ENCODE measurements at regions not wholly inside any gene's neighbourhood (a gene's known extent, or its start where the extent isn't known, plus 50 kb on each side); places are given as distances from the start of the nearest gene placed in this dataset.

DNA sequence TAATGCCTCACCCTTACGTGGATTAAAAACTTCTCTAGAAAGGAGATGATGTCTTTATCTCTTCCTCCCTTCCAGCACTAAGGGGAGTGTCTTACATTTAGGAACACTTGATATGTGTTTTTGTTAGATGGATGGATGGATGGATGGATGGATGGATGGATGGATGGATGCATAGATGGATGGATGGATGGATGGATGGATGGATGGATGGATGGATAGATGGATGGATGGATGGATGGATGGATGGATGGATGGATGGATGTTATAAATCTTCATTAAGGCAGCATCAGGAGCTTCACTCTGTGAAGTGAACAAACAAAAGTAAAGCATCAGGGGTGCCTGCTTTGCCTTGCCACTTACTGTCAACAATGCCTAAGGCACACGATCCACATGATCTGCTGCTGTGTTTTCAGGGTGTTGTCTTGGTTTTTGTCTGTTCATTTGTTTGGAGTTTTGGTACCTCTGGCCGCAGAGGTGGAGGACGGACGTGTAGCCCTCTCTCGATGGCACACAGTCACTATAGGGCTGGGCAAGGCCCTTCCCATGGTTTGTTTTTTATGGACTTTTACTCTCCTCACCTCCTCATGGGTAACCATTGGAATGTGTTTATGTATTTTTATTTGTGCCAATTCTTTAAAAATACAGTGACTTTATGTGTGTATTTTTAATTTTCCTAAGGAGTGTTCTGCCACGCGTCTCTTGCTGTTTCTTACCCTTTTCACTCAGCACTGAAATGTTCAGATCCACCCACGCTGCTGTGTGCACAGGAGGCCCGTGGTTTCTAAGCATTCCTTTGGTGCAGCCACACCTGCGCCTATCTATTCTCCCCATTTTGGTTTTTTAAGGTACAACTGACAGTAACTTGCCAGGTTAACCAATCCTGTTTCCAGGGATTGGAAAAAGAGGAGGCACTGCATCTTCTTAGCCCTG is 91.8 kb upstream of the ENPP6 start:
- Histone ChIP-seq H3K27ac (no peak overlapping the region), H3K9me3 (no peaks in the 10 kb centered on the region), H3K4me1 (no peaks in the 10 kb centered on the region), H3K4me2 (no peak overlapping the region), H3K4me3 (no peak overlapping the region)
- TF ChIP-seq PHF8 (IDR thresholded peaks at IDR 0.05; ENCODE audit: borderline replicate concordance, low read depth) (no peak), MAZ (IDR thresholded peaks at IDR 0.05; ENCODE audit: borderline replicate concordance, low read depth, low read length) (no peak), CHD2 (IDR thresholded peaks at IDR 0.05; ENCODE audit: low read length, partially characterized antibody) (no peak), FOSB (CRISPR knock-in tag; IDR thresholded peaks at IDR 0.05) (no peak), POLR2A (IDR thresholded peaks at IDR 0.05; ENCODE audit: low read length) (no peak), TP53 (CRISPR knock-in tag; IDR thresholded peaks at IDR 0.05) (no peak), RFX5 (IDR thresholded peaks at IDR 0.05) (no peak), HOXB13 (CRISPR knock-in tag; IDR thresholded peaks at IDR 0.05; ENCODE audit: low read depth) (no peak), HOXA7 (CRISPR knock-in tag; IDR thresholded peaks at IDR 0.05) (no peak), FOSL2 (IDR thresholded peaks at IDR 0.05) (no peak), FOSL2 (CRISPR knock-in tag; IDR thresholded peaks at IDR 0.05) (no peak), CBX8 (IDR thresholded peaks at IDR 0.05) (no peak), NFE2L2 (conservative IDR thresholded peaks at IDR 0.05; ENCODE audit: low read length) (no peak), KDM1A (IDR thresholded peaks at IDR 0.05; ENCODE audit: low read depth) (no peak), EHMT2 (IDR thresholded peaks at IDR 0.05; ENCODE audit: low read depth) (no peak)
- TF ChIP-seq, protein P1, sequence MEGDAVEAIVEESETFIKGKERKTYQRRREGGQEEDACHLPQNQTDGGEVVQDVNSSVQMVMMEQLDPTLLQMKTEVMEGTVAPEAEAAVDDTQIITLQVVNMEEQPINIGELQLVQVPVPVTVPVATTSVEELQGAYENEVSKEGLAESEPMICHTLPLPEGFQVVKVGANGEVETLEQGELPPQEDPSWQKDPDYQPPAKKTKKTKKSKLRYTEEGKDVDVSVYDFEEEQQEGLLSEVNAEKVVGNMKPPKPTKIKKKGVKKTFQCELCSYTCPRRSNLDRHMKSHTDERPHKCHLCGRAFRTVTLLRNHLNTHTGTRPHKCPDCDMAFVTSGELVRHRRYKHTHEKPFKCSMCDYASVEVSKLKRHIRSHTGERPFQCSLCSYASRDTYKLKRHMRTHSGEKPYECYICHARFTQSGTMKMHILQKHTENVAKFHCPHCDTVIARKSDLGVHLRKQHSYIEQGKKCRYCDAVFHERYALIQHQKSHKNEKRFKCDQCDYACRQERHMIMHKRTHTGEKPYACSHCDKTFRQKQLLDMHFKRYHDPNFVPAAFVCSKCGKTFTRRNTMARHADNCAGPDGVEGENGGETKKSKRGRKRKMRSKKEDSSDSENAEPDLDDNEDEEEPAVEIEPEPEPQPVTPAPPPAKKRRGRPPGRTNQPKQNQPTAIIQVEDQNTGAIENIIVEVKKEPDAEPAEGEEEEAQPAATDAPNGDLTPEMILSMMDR (IDR thresholded peaks at IDR 0.05) = no peak
- DNase-seq (ENCODE audit: low read depth in 1 of 2, low spot score in 1 of 2) (no peak), ATAC-seq (no peak), FAIRE-seq (no peak)
- 73% methylated on average over 11 of the region's 11 CpGs for WGBS (ENCODE audit: missing lambda C conversion rate)
- CTCF ChIA-PET = no interaction called here
- POLR2A ChIA-PET = interaction anchor here (0.6 kb wide), 1 partner anchor 11 kb away, joined by 3 read pairs; no protein-coding TSS in a partner anchor

DNA sequence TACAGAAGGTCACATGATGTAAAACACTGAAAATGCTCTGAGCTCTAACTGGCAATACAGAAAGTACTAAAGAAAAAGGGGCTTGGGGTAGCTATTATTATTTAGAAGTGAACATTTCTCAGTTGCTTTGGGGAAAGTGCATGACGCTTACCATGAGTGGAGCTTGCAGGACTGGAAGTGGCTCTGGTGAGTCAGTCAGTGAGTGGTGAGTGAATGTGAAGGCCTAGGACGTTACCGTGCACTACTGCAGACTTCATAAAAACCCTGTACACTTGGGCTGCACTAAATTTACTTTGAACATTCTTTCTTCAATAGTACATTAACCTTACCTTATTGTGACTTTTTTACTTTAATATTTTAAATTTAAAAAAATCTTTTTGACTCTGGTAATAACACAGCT is 89.3 kb upstream of the ENPP6 start:
- no peak overlapping the region for H3K4me3 ChIP-seq
- TF ChIP-seq POLR2AphosphoS2 (conservative IDR thresholded peaks at IDR 0.05; ENCODE audit: low read length) (no peak), HDAC2 (IDR thresholded peaks at IDR 0.05) (no peak)
- TF ChIP-seq, protein P2, sequence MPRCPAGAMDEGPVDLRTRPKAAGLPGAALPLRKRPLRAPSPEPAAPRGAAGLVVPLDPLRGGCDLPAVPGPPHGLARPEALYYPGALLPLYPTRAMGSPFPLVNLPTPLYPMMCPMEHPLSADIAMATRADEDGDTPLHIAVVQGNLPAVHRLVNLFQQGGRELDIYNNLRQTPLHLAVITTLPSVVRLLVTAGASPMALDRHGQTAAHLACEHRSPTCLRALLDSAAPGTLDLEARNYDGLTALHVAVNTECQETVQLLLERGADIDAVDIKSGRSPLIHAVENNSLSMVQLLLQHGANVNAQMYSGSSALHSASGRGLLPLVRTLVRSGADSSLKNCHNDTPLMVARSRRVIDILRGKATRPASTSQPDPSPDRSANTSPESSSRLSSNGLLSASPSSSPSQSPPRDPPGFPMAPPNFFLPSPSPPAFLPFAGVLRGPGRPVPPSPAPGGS (IDR thresholded peaks at IDR 0.05) = no peak
- FAIRE-seq (no peak), ATAC-seq (no peak), DNase-seq (ENCODE audit: low read depth in 1 of 2, low spot score in 1 of 2) (no peak)
- no peak overlapping the region for H3K4me2 ChIP-seq
- WGBS (ENCODE audit: missing lambda C conversion rate) = 84% methylated on average over 3 of the region's 3 CpGs
- ChIA-PET POLR2A (no interaction called here), CTCF (no interaction called here)
- H3K27ac ChIP-seq = no peak overlapping the region
- no peaks in the 10 kb centered on the region for H3K4me1 ChIP-seq
- H3K9me3 ChIP-seq = no peaks in the 10 kb centered on the region

DNA sequence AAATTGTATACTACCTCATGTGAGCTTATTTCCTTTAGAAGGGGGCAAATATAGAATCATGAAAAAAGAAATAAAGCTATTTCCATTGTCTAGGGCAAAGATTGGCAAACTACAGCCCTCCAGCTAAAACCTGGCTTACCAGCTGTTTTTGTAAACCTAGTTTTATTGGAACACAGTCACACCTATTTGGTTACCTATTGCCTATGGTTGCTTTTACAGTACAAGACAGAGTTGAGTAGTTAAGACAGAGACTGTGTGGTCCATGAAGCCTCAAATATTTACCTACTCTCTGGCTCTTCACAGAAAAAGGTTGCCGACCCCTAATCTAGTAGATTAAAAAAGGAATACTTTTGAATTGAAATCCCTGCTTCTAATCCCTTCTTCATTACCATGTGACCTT is 88.8 kb upstream of the ENPP6 start:
- TF ChIP-seq HOXB5 (CRISPR knock-in tag; IDR thresholded peaks at IDR 0.05) (no peak), POLR2A (IDR thresholded peaks at IDR 0.05; ENCODE audit: low read length) (no peak), EHF (CRISPR knock-in tag; IDR thresholded peaks at IDR 0.05) (no peak), EHMT2 (IDR thresholded peaks at IDR 0.05; ENCODE audit: low read depth) (no peak), MYC (IDR thresholded peaks at IDR 0.05; ENCODE audit: borderline replicate concordance, low read length) (no peak), KDM1A (IDR thresholded peaks at IDR 0.05; ENCODE audit: low read depth) (no peak)
- TF ChIP-seq, protein P3, sequence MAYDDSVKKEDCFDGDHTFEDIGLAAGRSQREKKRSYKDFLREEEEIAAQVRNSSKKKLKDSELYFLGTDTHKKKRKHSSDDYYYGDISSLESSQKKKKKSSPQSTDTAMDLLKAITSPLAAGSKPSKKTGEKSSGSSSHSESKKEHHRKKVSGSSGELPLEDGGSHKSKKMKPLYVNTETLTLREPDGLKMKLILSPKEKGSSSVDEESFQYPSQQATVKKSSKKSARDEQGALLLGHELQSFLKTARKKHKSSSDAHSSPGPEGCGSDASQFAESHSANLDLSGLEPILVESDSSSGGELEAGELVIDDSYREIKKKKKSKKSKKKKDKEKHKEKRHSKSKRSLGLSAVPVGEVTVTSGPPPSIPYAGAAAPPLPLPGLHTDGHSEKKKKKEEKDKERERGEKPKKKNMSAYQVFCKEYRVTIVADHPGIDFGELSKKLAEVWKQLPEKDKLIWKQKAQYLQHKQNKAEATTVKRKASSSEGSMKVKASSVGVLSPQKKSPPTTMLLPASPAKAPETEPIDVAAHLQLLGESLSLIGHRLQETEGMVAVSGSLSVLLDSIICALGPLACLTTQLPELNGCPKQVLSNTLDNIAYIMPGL (CRISPR knock-in tag; IDR thresholded peaks at IDR 0.05; ENCODE audit: borderline replicate concordance) = no peak
- ATAC-seq = no peak
- no peak for DNase-seq (ENCODE audit: low read depth in 1 of 2, low spot score in 1 of 2)
- no peak overlapping the region for H3K4me3 ChIP-seq
- POLR2A ChIA-PET = no interaction called here
- no peaks in the 10 kb centered on the region for H3K9me3 ChIP-seq
- no peak overlapping the region for H3K27ac ChIP-seq
- CTCF ChIA-PET = no interaction called here
- 80% methylated on average over 1 of the region's 1 CpG for WGBS (ENCODE audit: missing lambda C conversion rate)
- H3K4me2 ChIP-seq = no peak overlapping the region
- no peak for FAIRE-seq
- H3K4me1 ChIP-seq = no peaks in the 10 kb centered on the region

All from A549 (cell line).